ENCODE measurements at regions not wholly inside any gene's neighbourhood (a gene's known extent, or its start where the extent isn't known, plus 50 kb on each side); places are given as distances from the start of the nearest gene placed in this dataset.
"Not testable (repeated sequence)": the region's sequence is repeated elsewhere in the genome, so short reads cannot be mapped to it uniquely, and the experiment has no call there.

GRCh38 chr4:170990989-170991589 lies 822.1 kb upstream of the GALNTL6 start:
- no peak for DNase-seq (ENCODE audit: low read depth)

- no peak for DNase-seq (ENCODE audit: low read depth)
These were observed 824.8 kb upstream of the GALNTL6 start for GRCh38 chr4:170988446-170988845.

- DNase-seq (ENCODE audit: low read depth) = no peak
These were observed 833.5 kb upstream of the GALNTL6 start for GRCh38 chr4:170979736-170980135.

- DNase-seq (ENCODE audit: low read depth) = no peak
These were observed 834.2 kb upstream of the GALNTL6 start for GRCh38 chr4:170978990-170979389.

GRCh38 chr4:170949084-170949483 lies 859.3 kb upstream of the AADAT start:
- no peak for DNase-seq (ENCODE audit: low read depth)

- DNase-seq (ENCODE audit: low read depth) = no peak
These were observed 850.4 kb upstream of the AADAT start for GRCh38 chr4:170940043-170940724.

GRCh38 chr4:170938588-170938987 lies 848.8 kb upstream of the AADAT start:
- DNase-seq (ENCODE audit: low read depth) = no peak

- no peak for DNase-seq (ENCODE audit: low read depth)
These were observed 841.6 kb upstream of the AADAT start for GRCh38 chr4:170931321-170931720.

- no peak for DNase-seq (ENCODE audit: low read depth)
These were observed 798.9 kb upstream of the AADAT start for GRCh38 chr4:170888660-170889059.

GRCh38 chr4:170887396-170887795 lies 797.6 kb upstream of the AADAT start:
- no peak for DNase-seq (ENCODE audit: low read depth)

- no peak for DNase-seq (ENCODE audit: low read depth)
These were observed 795.3 kb upstream of the AADAT start for GRCh38 chr4:170884969-170885570.

GRCh38 chr4:170881646-170882045 lies 791.9 kb upstream of the AADAT start:
- not testable (repeated sequence) for DNase-seq (ENCODE audit: low read depth)

GRCh38 chr4:170875868-170876267 lies 786.1 kb upstream of the AADAT start:
- no peak for DNase-seq (ENCODE audit: low read depth)

- DNase-seq (ENCODE audit: low read depth) = no peak
These were observed 783.0 kb upstream of the AADAT start for GRCh38 chr4:170872794-170873193.

- DNase-seq (ENCODE audit: low read depth) = no peak
These were observed 778.4 kb upstream of the AADAT start for GRCh38 chr4:170868170-170868569.

- no peak for DNase-seq (ENCODE audit: low read depth)
These were observed 764.3 kb upstream of the AADAT start for GRCh38 chr4:170854097-170854496.

GRCh38 chr4:170853422-170854021 lies 763.8 kb upstream of the AADAT start:
- peak; percentile 10 for DNase-seq (ENCODE audit: low read depth)

- DNase-seq (ENCODE audit: low read depth) = no peak
These were observed 760.2 kb upstream of the AADAT start for GRCh38 chr4:170849969-170850368.

- DNase-seq (ENCODE audit: low read depth) = no peak
These were observed 738.0 kb upstream of the AADAT start for GRCh38 chr4:170827562-170828274.

- DNase-seq (ENCODE audit: low read depth) = no peak
These were observed 729.0 kb upstream of the AADAT start for GRCh38 chr4:170818786-170819185.

GRCh38 chr4:170805352-170805751 lies 715.6 kb upstream of the AADAT start:
- DNase-seq (ENCODE audit: low read depth) = no peak

GRCh38 chr4:170804930-170805329 lies 715.2 kb upstream of the AADAT start:
- no peak for DNase-seq (ENCODE audit: low read depth)

- DNase-seq (ENCODE audit: low read depth) = no peak
These were observed 713.7 kb upstream of the AADAT start for GRCh38 chr4:170803492-170803891.

All from activated T-cell treated with anti-CD3 and anti-CD28 coated beads for 48 hours (primary cell).